ENCODE measurements at regions not wholly inside any gene's neighbourhood (a gene's known extent, or its start where the extent isn't known, plus 50 kb on each side); places are given as distances from the start of the nearest gene placed in this dataset.

DNA sequence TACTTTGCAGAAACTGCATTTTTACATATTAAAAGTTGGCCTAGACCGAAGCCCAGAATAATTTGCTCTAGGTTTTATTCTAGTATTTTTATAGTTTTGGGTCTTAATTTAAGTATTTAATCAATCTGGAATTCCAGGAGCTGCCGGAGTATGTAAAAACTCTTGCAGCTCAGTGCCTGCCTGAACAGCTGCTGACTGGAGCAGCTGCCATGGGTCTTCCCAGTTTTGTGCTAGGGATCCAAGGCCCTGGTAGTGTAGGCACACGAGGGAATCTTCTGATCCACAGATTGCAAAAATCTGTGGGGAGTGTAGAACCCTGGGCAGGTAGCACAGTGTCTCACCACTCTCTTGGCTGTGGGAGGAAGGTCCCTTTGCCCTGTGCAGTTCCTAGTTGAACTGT, 87.0 kb upstream of the HS3ST3A1 start:
- no peak for TF ChIP-seq FOXM1 (IDR thresholded peaks at IDR 0.05; ENCODE audit: borderline replicate concordance)
- TF ChIP-seq FOXK2 (IDR thresholded peaks at IDR 0.05) = no peak
- no peak for TF ChIP-seq PKNOX1 (IDR thresholded peaks at IDR 0.05)
- TF ChIP-seq HDGF (IDR thresholded peaks at IDR 0.05; ENCODE audit: borderline replicate concordance) = no peak
